ENCODE measurements at regions not wholly inside any gene's neighbourhood (a gene's known extent, or its start where the extent isn't known, plus 50 kb on each side); places are given as distances from the start of the nearest gene placed in this dataset.

GRCh38 chr13:102972191-102972590 is 94.0 kb downstream of the SLC10A2 start:
- POLR2A ChIA-PET = no interaction called here
- DNase-seq (ENCODE audit: low read depth in 1 of 2, low spot score in 1 of 2) (no peak), ATAC-seq (no peak), FAIRE-seq (no peak)
- TF ChIP-seq CEBPB (IDR thresholded peaks at IDR 0.05) = no peak
- no peak for TF ChIP-seq FOSL2 (IDR thresholded peaks at IDR 0.05)
- no peak for TF ChIP-seq FOSL2 (CRISPR knock-in tag; IDR thresholded peaks at IDR 0.05)
- no peak overlapping the region for H3K27ac ChIP-seq
- no peak overlapping the region for H3K4me2 ChIP-seq
- H3K4me3 ChIP-seq = no peak overlapping the region
- WGBS (ENCODE audit: missing lambda C conversion rate) = 2% methylated on average over 2 of the region's 2 CpGs
- H3K9me3 ChIP-seq = no peaks in the 10 kb centered on the region
- no peaks in the 10 kb centered on the region for H3K4me1 ChIP-seq
- CTCF ChIA-PET = interaction anchor here (1.1 kb wide), 1 partner anchor 14 kb away, joined by 3 read pairs; no protein-coding TSS in a partner anchor

GRCh38 chr13:102970542-102970941 is 95.7 kb downstream of the SLC10A2 start:
- CTCF ChIA-PET = interaction anchor here (0.6 kb wide), 1 partner anchor 63 kb away, joined by 3 read pairs; no protein-coding TSS in a partner anchor
- H3K4me3 ChIP-seq = no peak overlapping the region
- POLR2A ChIA-PET = no interaction called here
- TF ChIP-seq BHLHE40 (IDR thresholded peaks at IDR 0.05; ENCODE audit: low read depth, low read length) = no peak
- TF ChIP-seq HDAC2 (IDR thresholded peaks at IDR 0.05) = no peak
- no peak for TF ChIP-seq KDM1A (IDR thresholded peaks at IDR 0.05; ENCODE audit: low read depth)
- TF ChIP-seq, protein P1, sequence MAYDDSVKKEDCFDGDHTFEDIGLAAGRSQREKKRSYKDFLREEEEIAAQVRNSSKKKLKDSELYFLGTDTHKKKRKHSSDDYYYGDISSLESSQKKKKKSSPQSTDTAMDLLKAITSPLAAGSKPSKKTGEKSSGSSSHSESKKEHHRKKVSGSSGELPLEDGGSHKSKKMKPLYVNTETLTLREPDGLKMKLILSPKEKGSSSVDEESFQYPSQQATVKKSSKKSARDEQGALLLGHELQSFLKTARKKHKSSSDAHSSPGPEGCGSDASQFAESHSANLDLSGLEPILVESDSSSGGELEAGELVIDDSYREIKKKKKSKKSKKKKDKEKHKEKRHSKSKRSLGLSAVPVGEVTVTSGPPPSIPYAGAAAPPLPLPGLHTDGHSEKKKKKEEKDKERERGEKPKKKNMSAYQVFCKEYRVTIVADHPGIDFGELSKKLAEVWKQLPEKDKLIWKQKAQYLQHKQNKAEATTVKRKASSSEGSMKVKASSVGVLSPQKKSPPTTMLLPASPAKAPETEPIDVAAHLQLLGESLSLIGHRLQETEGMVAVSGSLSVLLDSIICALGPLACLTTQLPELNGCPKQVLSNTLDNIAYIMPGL (CRISPR knock-in tag; IDR thresholded peaks at IDR 0.05; ENCODE audit: borderline replicate concordance) = no peak
- no peak for TF ChIP-seq SMC3 (IDR thresholded peaks at IDR 0.05)
- TF ChIP-seq, protein P2, sequence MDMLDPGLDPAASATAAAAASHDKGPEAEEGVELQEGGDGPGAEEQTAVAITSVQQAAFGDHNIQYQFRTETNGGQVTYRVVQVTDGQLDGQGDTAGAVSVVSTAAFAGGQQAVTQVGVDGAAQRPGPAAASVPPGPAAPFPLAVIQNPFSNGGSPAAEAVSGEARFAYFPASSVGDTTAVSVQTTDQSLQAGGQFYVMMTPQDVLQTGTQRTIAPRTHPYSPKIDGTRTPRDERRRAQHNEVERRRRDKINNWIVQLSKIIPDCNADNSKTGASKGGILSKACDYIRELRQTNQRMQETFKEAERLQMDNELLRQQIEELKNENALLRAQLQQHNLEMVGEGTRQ (IDR thresholded peaks at IDR 0.05) = no peak
- no peaks in the 10 kb centered on the region for H3K4me1 ChIP-seq
- FAIRE-seq (no peak), ATAC-seq (no peak), DNase-seq (ENCODE audit: low read depth in 1 of 2, low spot score in 1 of 2) (no peak)
- 53% methylated on average over 2 of the region's 2 CpGs for WGBS (ENCODE audit: missing lambda C conversion rate)
- H3K4me2 ChIP-seq = no peak overlapping the region
- no peaks in the 10 kb centered on the region for H3K9me3 ChIP-seq
- H3K27ac ChIP-seq = no peak overlapping the region

DNA sequence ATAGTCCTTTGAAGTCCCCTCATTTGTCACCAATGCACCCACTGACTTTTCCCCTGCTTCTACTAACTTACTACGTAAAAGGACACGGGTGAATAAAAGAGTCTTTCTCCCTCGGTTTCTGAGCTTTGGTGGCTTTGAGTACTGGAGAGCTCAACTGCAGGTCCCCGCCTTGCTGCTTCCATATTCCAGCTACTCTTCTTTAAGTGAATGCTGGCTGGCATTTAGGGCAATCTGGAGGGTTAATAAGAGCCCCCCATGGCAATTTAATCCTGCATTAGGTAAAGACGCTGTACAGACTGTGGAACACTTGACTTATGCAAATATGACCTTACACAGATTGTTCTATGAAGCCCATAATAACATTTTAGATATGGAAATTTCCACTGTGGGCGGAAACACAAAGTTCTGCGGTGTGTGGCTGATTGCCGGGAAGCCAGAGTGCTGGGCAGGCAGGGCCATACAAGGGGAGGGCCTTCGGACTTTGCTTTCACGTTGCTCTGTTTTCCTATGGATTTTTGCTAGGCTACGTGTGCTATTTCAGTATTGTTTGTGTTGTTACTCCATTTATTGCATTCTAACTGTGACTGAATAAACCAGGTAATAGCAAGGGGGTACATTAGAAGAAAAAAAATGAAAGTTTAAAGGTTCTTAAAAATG is 97.5 kb downstream of the SLC10A2 start:
- ChIA-PET POLR2A (no interaction called here), CTCF (no interaction called here)
- H3K4me1 ChIP-seq = no peaks in the 10 kb centered on the region
- no peak for DNase-seq (ENCODE audit: low read depth in 1 of 2, low spot score in 1 of 2)
- no peak for ATAC-seq
- no peak for FAIRE-seq
- no peak overlapping the region for H3K4me2 ChIP-seq
- no peaks in the 10 kb centered on the region for H3K9me3 ChIP-seq
- no peak overlapping the region for H3K27ac ChIP-seq
- WGBS (ENCODE audit: missing lambda C conversion rate) = 15% methylated on average over 11 of the region's 11 CpGs
- H3K4me3 ChIP-seq = no peak overlapping the region
- TF ChIP-seq HOXB5 (CRISPR knock-in tag; IDR thresholded peaks at IDR 0.05) (no peak), POLR2AphosphoS2 (conservative IDR thresholded peaks at IDR 0.05; ENCODE audit: low read length) (no peak), ZNF302 (CRISPR knock-in tag; IDR thresholded peaks at IDR 0.05) (no peak), SMC3 (IDR thresholded peaks at IDR 0.05) (no peak), FOXS1 (CRISPR knock-in tag; IDR thresholded peaks at IDR 0.05) (no peak), RAD21 (conservative IDR thresholded peaks at IDR 0.05 in 1 of 2, IDR thresholded peaks at IDR 0.05 in 1 of 2) (no peak), CTCF (IDR thresholded peaks at IDR 0.05) (no peak), GATA3 (IDR thresholded peaks at IDR 0.05; ENCODE audit: borderline replicate concordance) (no peak)
- TF ChIP-seq, protein P2 (IDR thresholded peaks at IDR 0.05) = no peak
